ENCODE measurements at regions not wholly inside any gene's neighbourhood (a gene's known extent, or its start where the extent isn't known, plus 50 kb on each side); places are given as distances from the start of the nearest gene placed in this dataset.

- Histone ChIP-seq H4K8ac (ENCODE audit: low read depth in 2 of 2, low read length in 2 of 2) (no peak overlapping the region), H3K27me3 (ENCODE audit: control insufficient read depth, insufficient read depth, low read length) (no peaks in the 10 kb centered on the region), H2AFZ (replicated peaks; ENCODE audit: low read length, poor library complexity) (no peak overlapping the region), H4K91ac (ENCODE audit: insufficient read depth, low read depth, low read length) (no peak overlapping the region), H2BK15ac (ENCODE audit: low read depth, low read length) (no peak overlapping the region), H3K23ac (ENCODE audit: low read depth, low read length) (no peak overlapping the region), H3K14ac (replicated peaks; ENCODE audit: low read depth, low read length) (no peak overlapping the region), H3K9me3 (ENCODE audit: control insufficient read depth, insufficient read depth, low read length) (peaks cover 7% of the 10 kb centered on the region; the same call in 1 of the 2 replicates), H2BK20ac (ENCODE audit: low read depth, low read length) (no peak overlapping the region), H3K9ac (ENCODE audit: low read depth, low read length) (no peak overlapping the region), H3K4ac (ENCODE audit: low read depth, low read length) (no peak overlapping the region), H3K4me2 (ENCODE audit: low read depth, low read length) (no peak overlapping the region), H2AK5ac (ENCODE audit: low read depth, low read length) (no peak overlapping the region), H3K56ac (ENCODE audit: extremely low read depth, insufficient read depth, low read length) (no peak overlapping the region), H2BK120ac (ENCODE audit: low read depth, low read length) (no peak overlapping the region), H4K20me1 (ENCODE audit: insufficient read depth, low read length) (no peaks in the 10 kb centered on the region), H3K4me1 (ENCODE audit: control insufficient read depth, insufficient read depth, low read length) (no peaks in the 10 kb centered on the region), H4K5ac (ENCODE audit: low read depth, low read length) (no peak overlapping the region), H3K36me3 (ENCODE audit: control insufficient read depth, insufficient read depth, low read length) (no peaks in the 10 kb centered on the region), H2BK5ac (ENCODE audit: low read depth, low read length, poor library complexity, severe bottlenecking) (no peak overlapping the region), H3K9me1 (ENCODE audit: insufficient read depth, low read length) (no peaks in the 10 kb centered on the region), H3K27ac (ENCODE audit: insufficient read depth, low read length) (no peak overlapping the region), H3K4me3 (ENCODE audit: insufficient read depth, low read depth, low read length) (no peak overlapping the region), H3K79me1 (ENCODE audit: low read depth in 1 of 2, low read length in 2 of 2) (no peaks in the 10 kb centered on the region), H2AK9ac (replicated peaks; ENCODE audit: low read depth, low read length, poor library complexity) (no peak overlapping the region), H3K18ac (ENCODE audit: low read depth, low read length) (no peak overlapping the region)
- no peak for TF ChIP-seq USF2 (IDR thresholded peaks at IDR 0.05; ENCODE audit: low read depth, low read length)
- TF ChIP-seq FOS (IDR thresholded peaks at IDR 0.05; ENCODE audit: low read depth, low read length), result no peak
- no peak for TF ChIP-seq POLR2A (IDR thresholded peaks at IDR 0.05; ENCODE audit: low read depth, low read length)
- TF ChIP-seq RAD21 (IDR thresholded peaks at IDR 0.05; ENCODE audit: low read length), result no peak
- no peak for TF ChIP-seq SMC3 (IDR thresholded peaks at IDR 0.05; ENCODE audit: low read depth, low read length)
- no peak for TF ChIP-seq ELK1 (IDR thresholded peaks at IDR 0.05; ENCODE audit: borderline replicate concordance, low read depth, low read length)
- TF ChIP-seq CEBPB (IDR thresholded peaks at IDR 0.05; ENCODE audit: low read depth, low read length), result no peak
- no peak for TF ChIP-seq BHLHE40 (IDR thresholded peaks at IDR 0.05; ENCODE audit: low read depth, low read length)
- no peak for TF ChIP-seq MXI1 (IDR thresholded peaks at IDR 0.05; ENCODE audit: borderline replicate concordance, low read depth, low read length)
- no peak for TF ChIP-seq CHD1 (IDR thresholded peaks at IDR 0.05; ENCODE audit: low read depth, low read length)
- TF ChIP-seq MAFK (IDR thresholded peaks at IDR 0.05; ENCODE audit: low read depth, low read length), result no peak
- TF ChIP-seq RFX5 (IDR thresholded peaks at IDR 0.05; ENCODE audit: low read depth, low read length), result no peak
- DNase-seq (no peak), ATAC-seq (ENCODE audit: low read depth) (no peak)
- WGBS, 2 experiments (ENCODE audit: extremely low coverage in 2 of 2, insufficient read length in 1 of 2), result 85% methylated on average over 4 of the region's 22 CpGs; no CpG with 5 or more reads in 1 of the 2 experiments
- ChIA-PET POLR2A (ENCODE audit: unreplicated experiment) (no interaction called here), CTCF (no interaction called here)
- BruUV-seq (replicated peaks), result no TSS peak
- intact Hi-C loops (cut with micrococcal nuclease), result no loop called here
- dilution Hi-C loops (cut with HindIII; ENCODE audit: low sequenced_read_pairs, unreplicated experiment), result no loop called here
- in situ Hi-C loops (cut with MboI; ENCODE audit: low sequenced_read_pairs), result no loop called here
These were observed 169.2 kb downstream of the URI1 start for GRCh38 chr19:30111021-30111855.

All from IMR-90 (cell line).